SU-DHL-6 (cell line): ENCODE measurements at regions not wholly inside any gene's neighbourhood (a gene's known extent, or its start where the extent isn't known, plus 50 kb on each side); places are given as distances from the start of the nearest gene placed in this dataset.
"Not testable (repeated sequence)": the region's sequence is repeated elsewhere in the genome, so short reads cannot be mapped to it uniquely, and the experiment has no call there.

Experiments used
- CTCF ChIP-seq: fragments of 200-600 bp; sonication (generic); IDR thresholded peaks from one replicate; pipeline ENCODE4 v1.5.1; 2017; ENCODE audit warnings: antibody characterized with exemption, mild to moderate bottlenecking, low read length, moderate library complexity; ENCODE audit not compliant: insufficient read depth, poor library complexity, severe bottlenecking
- EZH2phosphoT487 ChIP-seq: fragments of 200-600 bp; sonication (generic), shearing (Covaris generic); conservative IDR thresholded peaks from 2 replicates; pipeline ENCODE4 v1.6.1; 2018; ENCODE audit warnings: mild to moderate bottlenecking, antibody characterized with exemption, low read length, moderate library complexity, mixed read lengths

- not testable (repeated sequence) for TF ChIP-seq CTCF, EZH2phosphoT487
These were observed 373.3 kb downstream of the SRGAP2C start for GRCh38 chr1:121558034-121558433.
